CD14-positive monocyte (primary cell): ENCODE measurements at regions not wholly inside any gene's neighbourhood (a gene's known extent, or its start where the extent isn't known, plus 50 kb on each side); places are given as distances from the start of the nearest gene placed in this dataset.

Experiments used
- DNase-seq, 3 donors: peaks; one replicate each; pipeline ENCODE4 v3.0.0-alpha.2; 2011 to 2022
- H2AFZ ChIP-seq: 2 replicates; pipeline ENCODE4 v1.6.0; 2012; ENCODE audit warnings: mild to moderate bottlenecking, low read depth, low read length, inconsistent platforms; ENCODE audit not compliant: insufficient read depth, poor library complexity, severe bottlenecking
- H3K27ac ChIP-seq, 2 donors: 1 replicate in 1 of 2; 2 replicates in 1 of 2; pipeline ENCODE4 v1.5.1; 2012 to 2013; ENCODE audit warnings: low read length in 2 of 2, control low read depth in 1 of 2, inconsistent platforms in 1 of 2, low read depth in 1 of 2, mild to moderate bottlenecking in 1 of 2
- H3K27me3 ChIP-seq, 2 donors: one replicate each; pipeline versions ENCODE4 v1.6.0 to v1.6.1; 2011 to 2013; ENCODE audit warnings: low read length in 2 of 2; ENCODE audit not compliant: control insufficient read depth in 2 of 2, insufficient read depth in 2 of 2
- H3K36me3 ChIP-seq, 2 donors: replicated peaks in 1 of 2; 1 replicate in 1 of 2; 2 replicates in 1 of 2; pipeline versions ENCODE4 v1.5.1 to v1.6.1; 2012 to 2013; ENCODE audit warnings: low read length in 2 of 2, control low read depth in 1 of 2, inconsistent platforms in 1 of 2, mild to moderate bottlenecking in 1 of 2; ENCODE audit not compliant: insufficient read depth in 2 of 2, control insufficient read depth in 1 of 2
- H3K4me1 ChIP-seq, 2 donors: 1 replicate in 1 of 2; 2 replicates in 1 of 2; pipeline versions ENCODE4 v1.5.1 to v1.6.1; 2012 to 2013; ENCODE audit warnings: low read length in 2 of 2, control low read depth in 1 of 2, inconsistent platforms in 1 of 2, mild to moderate bottlenecking in 1 of 2, moderate library complexity in 1 of 2; ENCODE audit not compliant: insufficient read depth in 2 of 2, control insufficient read depth in 1 of 2
- H3K4me2 ChIP-seq: replicated peaks from 2 replicates; pipeline ENCODE3; 2012; ENCODE audit warnings: low read length, moderate library complexity, mild to moderate bottlenecking; ENCODE audit not compliant: poor library complexity, severe bottlenecking; ENCODE audit errors: extremely low read depth
- H3K4me3 ChIP-seq, 3 experiments: fragments of 200-600 bp in 1 of 3; sonication (generic) in 1 of 3; replicated peaks in 1 of 3; 1 replicate in 2 of 3; 2 replicates in 1 of 3; pipeline ENCODE4 v1.5.1; 2011 to 2013; ENCODE audit warnings: low read length in 3 of 3, mild to moderate bottlenecking in 3 of 3, control low read depth in 2 of 3, low read depth in 2 of 3, inconsistent platforms in 1 of 3, moderate library complexity in 1 of 3
- H3K79me2 ChIP-seq: 2 replicates; pipeline ENCODE4 v1.6.0; 2012; ENCODE audit warnings: mild to moderate bottlenecking, control low read depth, inconsistent platforms, low read length, moderate library complexity; ENCODE audit not compliant: insufficient read depth
- H3K9ac ChIP-seq: 2 replicates; pipeline ENCODE4 v1.6.0; 2017; ENCODE audit warnings: low read length, mild to moderate bottlenecking; ENCODE audit not compliant: insufficient read depth, poor library complexity, severe bottlenecking
- H3K9me3 ChIP-seq, 2 donors: replicated peaks in 1 of 2; 1 replicate in 1 of 2; 2 replicates in 1 of 2; pipeline versions ENCODE4 v1.5.1 to v1.6.1; 2012 to 2013; ENCODE audit warnings: low read length in 2 of 2, control low read depth in 1 of 2; ENCODE audit not compliant: control insufficient read depth in 1 of 2, insufficient read depth in 1 of 2
- H4K20me1 ChIP-seq: 2 replicates; pipeline ENCODE4 v1.6.0; 2012; ENCODE audit warnings: mild to moderate bottlenecking, low read length, control low read depth, moderate library complexity; ENCODE audit not compliant: insufficient read depth
- H3K27ac Mint-ChIP-seq, 7 donors: one replicate each; pipeline ENCODE4 v1.8.0; 2020; ENCODE audit warnings: mild to moderate bottlenecking in 7 of 7, mixed read lengths in 7 of 7, moderate library complexity in 6 of 7, inconsistent platforms in 2 of 7
- H3K27me3 Mint-ChIP-seq, 3 donors: one replicate each; pipeline ENCODE4 v1.8.0; 2021 to 2022; ENCODE audit warnings: low read depth in 3 of 3, mild to moderate bottlenecking in 3 of 3, mixed read lengths in 3 of 3, moderate library complexity in 3 of 3, inconsistent platforms in 1 of 3
- H3K36me3 Mint-ChIP-seq, 2 donors: one replicate each; pipeline ENCODE4 v1.8.0; 2020; ENCODE audit warnings: mixed read lengths in 2 of 2, inconsistent platforms in 1 of 2, mild to moderate bottlenecking in 1 of 2
- H3K4me1 Mint-ChIP-seq: one replicate; pipeline ENCODE4 v1.8.0; 2020; ENCODE audit warnings: mild to moderate bottlenecking, mixed read lengths
- H3K4me3 Mint-ChIP-seq, 2 donors: one replicate each; pipeline ENCODE4 v1.8.0; 2020; ENCODE audit warnings: mild to moderate bottlenecking in 2 of 2, mixed read lengths in 2 of 2, moderate library complexity in 1 of 2
- H3K9me3 Mint-ChIP-seq, 7 donors: one replicate each; pipeline ENCODE4 v1.8.0; 2020 to 2022; ENCODE audit warnings: mixed read lengths in 7 of 7, mild to moderate bottlenecking in 6 of 7, moderate library complexity in 6 of 7, inconsistent platforms in 2 of 7
- CTCF ChIP-seq: fragments of 200-600 bp; IDR thresholded peaks from one replicate; pipeline ENCODE4 v1.8.0; 2022; ENCODE audit warnings: antibody characterized with exemption, mild to moderate bottlenecking
- WGBS: methylation state at CpG from one replicate; pipeline ENCODE4 v1.1.5; 2013; ENCODE audit warnings: missing lambda C conversion rate; ENCODE audit not compliant: insufficient coverage; 5-methylcytosine and 5-hydroxymethylcytosine counted together
- intact Hi-C, 2 donors: fragments of 100-400 bp; cut with micrococcal nuclease; formaldehyde crosslinking; loops; one replicate each; pipeline versions ENCODE4 v1.15.0 to v1.15.1; 2023

- no peak overlapping the region for H3K27ac ChIP-seq
- H3K36me3 ChIP-seq, result no peaks in the 10 kb centered on the region
- 61% methylated on average over 11 of the region's 18 CpGs for WGBS
- no peaks in the 10 kb centered on the region for H4K20me1 ChIP-seq
- peaks cover 0 to 5% (median 0%) of the 10 kb centered on the region in 3 donors for H3K27me3 Mint-ChIP-seq
- no peaks in the 10 kb centered on the region for H3K79me2 ChIP-seq
- H3K9me3 Mint-ChIP-seq, result peaks cover 0 to 4% (median 0%) of the 10 kb centered on the region in 7 donors
- no peak overlapping the region for H3K9ac ChIP-seq
- no peak overlapping the region for H3K4me3 ChIP-seq
- H3K27ac Mint-ChIP-seq, result no peak overlapping the region
- intact Hi-C loops, result no loop called here
- no peaks in the 10 kb centered on the region for H3K27me3 ChIP-seq
- no peak for DNase-seq
- no peaks in the 10 kb centered on the region for H3K36me3 Mint-ChIP-seq
- H3K9me3 ChIP-seq, result no peaks in the 10 kb centered on the region
- peak overlapping the region in 1 of 2 donors; percentile 37 for H3K4me3 Mint-ChIP-seq
- no peak overlapping the region for H2AFZ ChIP-seq
- H3K4me1 ChIP-seq, result no peaks in the 10 kb centered on the region
- no peak overlapping the region for H3K4me2 ChIP-seq
- H3K4me1 Mint-ChIP-seq, result peaks cover 9% of the 10 kb centered on the region
- no peak for TF ChIP-seq CTCF
Observed at GRCh38 chr17:77601054-77601979, 357.2 kb upstream of the TNRC6C start.

- intact Hi-C loops, result no loop called here
- H3K4me1 ChIP-seq, result no peaks in the 10 kb centered on the region
- H3K27ac ChIP-seq, result no peak overlapping the region
- H3K4me2 ChIP-seq, result no peak overlapping the region
- WGBS, result 71% methylated on average over 4 of the region's 11 CpGs
- Mint-ChIP-seq H3K4me1 (peaks cover 9% of the 10 kb centered on the region), H3K27ac (no peak overlapping the region), H3K9me3 (peaks cover 0 to 4% (median 0%) of the 10 kb centered on the region in 7 donors), H3K36me3 (no peaks in the 10 kb centered on the region), H3K4me3 (no peak overlapping the region), H3K27me3 (peaks cover 0 to 5% (median 0%) of the 10 kb centered on the region in 3 donors)
- no peak overlapping the region for H3K9ac ChIP-seq
- H3K27me3 ChIP-seq, result no peaks in the 10 kb centered on the region
- no peak overlapping the region for H2AFZ ChIP-seq
- H3K36me3 ChIP-seq, result no peaks in the 10 kb centered on the region
- H4K20me1 ChIP-seq, result no peaks in the 10 kb centered on the region
- no peak for DNase-seq
- no peak overlapping the region for H3K4me3 ChIP-seq
- no peaks in the 10 kb centered on the region for H3K79me2 ChIP-seq
- no peaks in the 10 kb centered on the region for H3K9me3 ChIP-seq
- no peak for TF ChIP-seq CTCF
Observed at GRCh38 chr17:77602062-77602746, 356.3 kb upstream of the TNRC6C start.
